HG03354 (cell line): ENCODE measurements at regions not wholly inside any gene's neighbourhood (a gene's known extent, or its start where the extent isn't known, plus 50 kb on each side); places are given as distances from the start of the nearest gene placed in this dataset.
A peak's percentile ranks its signal among the peaks of the same experiment; 100 is the strongest.
"Not testable (repeated sequence)": the region's sequence is repeated elsewhere in the genome, so short reads cannot be mapped to it uniquely, and the experiment has no call there.

Source experiments
- ATAC-seq: cut with Tn5 transposase; IDR thresholded peaks from one replicate; pipeline ENCODE4 v1.9.1; 2021; ENCODE audit warnings: mild to moderate bottlenecking; ENCODE audit not compliant: unreplicated experiment, poor library complexity, severe bottlenecking

GRCh38 chr12:88889326-88890110, 309.2 kb upstream of the KITLG start:
- ATAC-seq = no peak

GRCh38 chr12:88884600-88884999, 304.3 kb upstream of the KITLG start:
- peak; percentile 80 for ATAC-seq

- ATAC-seq = no peak
Observed at GRCh38 chr12:88882662-88883061, 302.4 kb upstream of the KITLG start.

- no peak for ATAC-seq
Observed at GRCh38 chr12:88880051-88880450, 299.8 kb upstream of the KITLG start.

GRCh38 chr12:88878295-88878694, 298.0 kb upstream of the KITLG start:
- ATAC-seq = no peak

- no peak for ATAC-seq
Observed at GRCh38 chr12:88876857-88877256, 296.6 kb upstream of the KITLG start.

- no peak for ATAC-seq
Observed at GRCh38 chr12:88870000-88870737, 289.9 kb upstream of the KITLG start.

GRCh38 chr12:88868050-88868449, 287.8 kb upstream of the KITLG start:
- no peak for ATAC-seq

- ATAC-seq = no peak
Observed at GRCh38 chr12:88867510-88867909, 287.2 kb upstream of the KITLG start.

- ATAC-seq = no peak
Observed at GRCh38 chr12:88866881-88867280, 286.6 kb upstream of the KITLG start.

GRCh38 chr12:88865537-88865936, 285.3 kb upstream of the KITLG start:
- no peak for ATAC-seq

GRCh38 chr12:88860851-88861250, 280.6 kb upstream of the KITLG start:
- ATAC-seq = no peak

GRCh38 chr12:88856201-88856600, 275.9 kb upstream of the KITLG start:
- ATAC-seq = no peak

GRCh38 chr12:88855301-88855700, 275.0 kb upstream of the KITLG start:
- no peak for ATAC-seq

- ATAC-seq = no peak
Observed at GRCh38 chr12:88854260-88854659, 274.0 kb upstream of the KITLG start.

- not testable (repeated sequence) for ATAC-seq
Observed at GRCh38 chr12:88847246-88847645, 267.0 kb upstream of the KITLG start.

GRCh38 chr12:88844426-88844825, 264.2 kb upstream of the KITLG start:
- ATAC-seq = no peak

- no peak for ATAC-seq
Observed at GRCh38 chr12:88842314-88842713, 262.0 kb upstream of the KITLG start.

GRCh38 chr12:88839486-88839885, 259.2 kb upstream of the KITLG start:
- no peak for ATAC-seq

GRCh38 chr12:88836156-88836555, 255.9 kb upstream of the KITLG start:
- no peak for ATAC-seq

GRCh38 chr12:88834226-88834625, 254.0 kb upstream of the KITLG start:
- no peak for ATAC-seq
